Fibroblast of the aortic adventitia (primary cell): ENCODE measurements at regions not wholly inside any gene's neighbourhood (a gene's known extent, or its start where the extent isn't known, plus 50 kb on each side); places are given as distances from the start of the nearest gene placed in this dataset.

Experiments used
- DNase-seq: peaks from one replicate; pipeline ENCODE4 v3.0.0-alpha.2; 2010; ENCODE audit warnings: low read depth
- H3K4me3 ChIP-seq: 2 replicates; pipeline ENCODE4 v1.5.1; 2011; ENCODE audit warnings: low read depth, mild to moderate bottlenecking, control low read depth, low read length, moderate library complexity
- TF ChIP-seq, protein P1 (sequence below): IDR thresholded peaks from 2 replicates; pipeline ENCODE4 v1.5.1; 2011; ENCODE audit warnings: mild to moderate bottlenecking, low read length, control low read depth, inconsistent platforms; ENCODE audit not compliant: insufficient read depth

DNA sequence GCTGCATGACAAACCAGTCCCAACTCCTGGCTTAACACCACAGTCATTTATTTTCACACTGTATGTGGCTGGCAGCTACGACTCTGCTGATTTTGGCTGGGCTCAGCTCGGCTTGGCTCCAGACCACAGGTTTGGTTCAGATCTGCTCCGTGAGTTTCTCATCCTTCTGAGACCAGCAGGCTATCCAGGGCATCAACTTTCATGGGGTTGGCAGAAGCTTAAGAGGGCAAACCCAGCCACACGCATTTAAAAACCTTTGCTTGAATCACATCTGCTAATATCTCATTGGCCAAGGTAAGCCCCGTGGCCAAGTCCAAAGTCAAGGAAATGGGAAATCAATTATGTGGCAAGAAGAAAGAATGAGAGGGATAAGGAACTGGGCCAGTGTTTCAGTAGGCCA lies 574.2 kb downstream of the MATN1 start:
- no peak overlapping the region for H3K4me3 ChIP-seq
- TF ChIP-seq, protein P1, sequence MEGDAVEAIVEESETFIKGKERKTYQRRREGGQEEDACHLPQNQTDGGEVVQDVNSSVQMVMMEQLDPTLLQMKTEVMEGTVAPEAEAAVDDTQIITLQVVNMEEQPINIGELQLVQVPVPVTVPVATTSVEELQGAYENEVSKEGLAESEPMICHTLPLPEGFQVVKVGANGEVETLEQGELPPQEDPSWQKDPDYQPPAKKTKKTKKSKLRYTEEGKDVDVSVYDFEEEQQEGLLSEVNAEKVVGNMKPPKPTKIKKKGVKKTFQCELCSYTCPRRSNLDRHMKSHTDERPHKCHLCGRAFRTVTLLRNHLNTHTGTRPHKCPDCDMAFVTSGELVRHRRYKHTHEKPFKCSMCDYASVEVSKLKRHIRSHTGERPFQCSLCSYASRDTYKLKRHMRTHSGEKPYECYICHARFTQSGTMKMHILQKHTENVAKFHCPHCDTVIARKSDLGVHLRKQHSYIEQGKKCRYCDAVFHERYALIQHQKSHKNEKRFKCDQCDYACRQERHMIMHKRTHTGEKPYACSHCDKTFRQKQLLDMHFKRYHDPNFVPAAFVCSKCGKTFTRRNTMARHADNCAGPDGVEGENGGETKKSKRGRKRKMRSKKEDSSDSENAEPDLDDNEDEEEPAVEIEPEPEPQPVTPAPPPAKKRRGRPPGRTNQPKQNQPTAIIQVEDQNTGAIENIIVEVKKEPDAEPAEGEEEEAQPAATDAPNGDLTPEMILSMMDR = no peak
- no peak for DNase-seq

DNA sequence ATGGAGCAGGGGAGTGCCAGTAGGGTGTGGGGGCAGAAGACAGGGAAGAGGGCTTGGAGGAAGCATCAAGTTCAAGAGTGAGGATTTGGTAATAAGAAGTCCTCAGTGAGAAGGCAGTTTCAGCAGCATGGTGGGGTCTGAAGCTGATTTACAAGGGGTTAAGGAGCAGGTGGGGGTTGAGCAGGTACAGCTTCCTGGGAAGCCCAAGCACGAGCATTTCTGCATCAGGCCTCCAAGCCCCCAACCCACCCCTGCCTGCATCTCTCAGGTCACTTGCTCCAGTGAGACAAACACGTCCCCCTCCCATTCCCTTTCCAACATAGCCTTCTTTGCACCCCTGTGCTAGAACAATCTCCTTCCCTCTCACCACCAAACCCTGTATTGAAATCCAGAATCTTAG lies 574.7 kb downstream of the MATN1 start:
- H3K4me3 ChIP-seq = no peak overlapping the region
- TF ChIP-seq, protein P1 = no peak
- DNase-seq = no peak

DNA sequence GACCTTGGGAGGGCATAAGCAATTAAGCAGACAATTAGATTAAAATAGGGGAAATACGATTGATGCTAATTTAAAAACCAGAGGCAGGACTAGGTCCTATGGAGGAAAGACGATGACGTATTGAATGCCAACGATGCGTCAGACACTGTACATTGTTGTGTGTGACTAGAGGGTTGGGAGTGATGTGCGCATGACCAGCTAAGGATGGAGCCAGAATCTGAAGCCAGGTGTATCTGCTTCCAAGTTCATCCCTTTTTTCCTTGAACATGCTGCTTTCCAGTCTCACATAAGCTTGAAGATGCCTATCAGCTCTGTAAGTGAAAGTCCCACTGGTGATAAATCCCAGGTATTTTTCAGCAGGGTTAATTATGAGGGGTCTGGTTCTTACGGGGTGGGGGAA lies 576.2 kb downstream of the MATN1 start:
- TF ChIP-seq, protein P1 = no peak
- no peak overlapping the region for H3K4me3 ChIP-seq
- no peak for DNase-seq

DNA sequence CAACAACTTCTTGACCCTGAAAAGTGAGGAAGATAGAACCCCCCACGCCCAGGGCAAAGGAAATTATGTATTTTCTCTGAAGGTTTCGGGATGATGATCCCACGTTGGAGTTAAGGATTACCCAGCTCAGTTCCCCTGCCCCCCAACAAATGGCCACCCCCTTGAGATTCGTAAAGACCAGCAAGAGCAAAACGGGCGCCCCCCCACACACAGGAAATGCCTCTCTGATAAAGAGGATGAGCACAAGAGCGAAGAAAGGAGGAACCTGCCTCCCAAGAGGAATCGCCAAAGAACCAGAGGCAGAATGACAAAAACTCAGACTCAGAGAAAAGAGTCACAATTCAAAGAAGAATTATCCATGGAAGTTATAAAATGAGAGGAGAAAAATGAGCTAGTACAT lies 576.9 kb downstream of the MATN1 start:
- DNase-seq = no peak
- no peak overlapping the region for H3K4me3 ChIP-seq
- TF ChIP-seq, protein P1 = no peak

DNA sequence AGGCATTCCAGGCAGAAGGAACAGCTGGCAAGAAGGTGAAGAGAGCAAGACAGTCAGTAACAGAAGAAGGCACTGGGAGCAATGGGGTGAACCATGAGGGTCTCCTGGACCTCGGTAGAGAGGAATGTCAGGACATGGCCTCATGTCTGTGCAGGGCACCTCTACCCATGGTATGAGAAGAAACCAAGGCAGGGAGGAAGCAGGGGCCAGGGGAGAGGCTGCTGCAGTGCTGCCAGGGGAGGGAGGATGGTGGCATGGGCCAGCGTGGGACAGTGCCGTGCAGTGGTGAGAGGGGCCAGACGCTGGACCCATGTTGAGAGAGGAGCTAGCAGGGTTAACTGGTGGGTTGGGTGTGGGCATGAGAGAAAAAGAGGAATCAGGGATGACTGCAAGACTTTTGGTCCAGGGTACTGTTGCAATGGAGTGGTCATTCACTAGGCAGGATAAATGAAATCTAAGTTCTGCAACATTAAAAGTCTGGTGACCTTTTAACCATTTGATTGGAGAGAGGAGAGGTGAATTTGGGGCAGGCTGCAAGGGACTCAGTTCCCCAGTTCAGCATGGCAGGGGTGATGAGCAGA lies 577.6 kb downstream of the MATN1 start:
- no peak overlapping the region for H3K4me3 ChIP-seq
- DNase-seq = no peak
- TF ChIP-seq, protein P1 = no peak

DNA sequence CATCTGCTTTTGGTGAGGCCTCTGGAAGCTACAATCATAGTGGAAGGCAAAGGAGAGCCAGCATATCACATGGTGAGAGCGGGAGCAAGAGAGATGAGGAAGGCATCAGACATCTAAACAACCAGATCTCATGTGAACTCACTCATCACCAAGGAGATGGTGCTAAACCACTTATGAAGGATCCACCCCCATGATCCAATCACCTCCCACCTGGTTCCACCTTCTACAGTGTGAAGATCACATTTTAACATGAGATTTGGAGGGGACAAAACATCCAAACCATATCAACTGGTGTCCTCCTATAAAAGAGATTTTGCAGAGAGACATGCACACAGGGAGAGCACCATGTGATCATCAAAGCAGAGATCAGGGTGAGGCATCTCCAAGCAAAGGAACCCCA lies 578.6 kb downstream of the MATN1 start:
- no peak for DNase-seq
- TF ChIP-seq, protein P1 = no peak
- H3K4me3 ChIP-seq = no peak overlapping the region

DNA sequence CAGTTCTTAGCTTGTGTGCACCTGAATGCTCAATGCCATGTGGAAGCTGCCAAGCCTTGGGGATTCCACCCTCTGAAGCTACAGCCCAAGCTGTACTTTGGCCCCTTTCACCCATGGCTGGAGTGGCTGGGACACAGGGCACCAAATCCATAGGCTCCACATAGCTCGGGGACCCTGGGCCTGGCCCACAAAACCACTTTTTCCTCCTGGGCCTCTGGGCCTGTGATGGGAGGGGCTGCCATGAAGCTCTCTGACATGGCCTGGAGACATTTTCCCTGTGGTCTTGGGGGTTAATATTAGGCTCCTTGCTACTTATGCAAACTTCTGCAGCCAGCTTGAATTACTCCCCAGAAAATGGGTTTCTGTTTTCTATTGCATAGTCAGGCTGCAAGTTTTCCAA lies 579.9 kb downstream of the MATN1 start:
- no peak overlapping the region for H3K4me3 ChIP-seq
- DNase-seq = no peak
- TF ChIP-seq, protein P1 = no peak
